ENCODE measurements at regions not wholly inside any gene's neighbourhood (a gene's known extent, or its start where the extent isn't known, plus 50 kb on each side); places are given as distances from the start of the nearest gene placed in this dataset.

GRCh38 chr2:83661711-83662110 is 797.4 kb downstream of the SUCLG1 start:
- TF ChIP-seq EZH2 (IDR thresholded peaks at IDR 0.05; ENCODE audit: low read length, missing control alignments) = no peak
- no peak for TF ChIP-seq CTCF (conservative IDR thresholded peaks at IDR 0.05 in 1 of 2, IDR thresholded peaks at IDR 0.05 in 1 of 2; ENCODE audit: low read depth in 1 of 2, low read length in 2 of 2)

Measured in fibroblast of lung (primary cell).